Brain microvascular endothelial cell (primary cell): ENCODE measurements at regions not wholly inside any gene's neighbourhood (a gene's known extent, or its start where the extent isn't known, plus 50 kb on each side); places are given as distances from the start of the nearest gene placed in this dataset.
A peak's percentile ranks its signal among the peaks of the same experiment; 100 is the strongest.

Experiments used
- DNase-seq: peaks from one replicate; pipeline ENCODE4 v3.0.0-alpha.2; 2020
- H3K27ac ChIP-seq: fragments of 250-450 bp; sonication (Bioruptor Pico); 2 replicates; pipeline ENCODE4 v1.5.1; 2020; ENCODE audit warnings: mild to moderate bottlenecking, moderate library complexity
- H3K27me3 ChIP-seq: fragments of 250-450 bp; sonication (Bioruptor Pico); replicated peaks from 2 replicates; pipeline ENCODE4 v1.5.1; 2020; ENCODE audit warnings: mild to moderate bottlenecking
- H3K36me3 ChIP-seq: fragments of 250-450 bp; sonication (Bioruptor Pico); replicated peaks from 2 replicates; pipeline ENCODE4 v1.5.1; 2020; ENCODE audit warnings: mild to moderate bottlenecking
- H3K4me3 ChIP-seq: 2 replicates; pipeline ENCODE4 v1.5.1; 2011; ENCODE audit warnings: low read depth, mild to moderate bottlenecking, control low read depth, low read length, moderate library complexity
- CTCF ChIP-seq: IDR thresholded peaks from 2 replicates; pipeline ENCODE4 v1.5.1; 2011; ENCODE audit warnings: low read depth, mild to moderate bottlenecking, moderate library complexity, low read length, control low read depth, inconsistent platforms; ENCODE audit errors: missing control alignments
- in situ Hi-C: cut with HindIII; loops from 2 replicates; pipeline ENCODE4 v1.10.0; 2017; ENCODE audit warnings: low sequenced_read_pairs, low pct_ligation_motif_present

- Histone ChIP-seq H3K27me3 (no peaks in the 10 kb centered on the region), H3K36me3 (no peaks in the 10 kb centered on the region), H3K4me3 (no peak overlapping the region), H3K27ac (no peak overlapping the region)
- TF ChIP-seq CTCF, result no peak
- in situ Hi-C loops, result no loop called here
- DNase-seq, result no peak
These were observed 300.6 kb downstream of the COG6 start for GRCh38 chr13:39956036-39956435.

DNA sequence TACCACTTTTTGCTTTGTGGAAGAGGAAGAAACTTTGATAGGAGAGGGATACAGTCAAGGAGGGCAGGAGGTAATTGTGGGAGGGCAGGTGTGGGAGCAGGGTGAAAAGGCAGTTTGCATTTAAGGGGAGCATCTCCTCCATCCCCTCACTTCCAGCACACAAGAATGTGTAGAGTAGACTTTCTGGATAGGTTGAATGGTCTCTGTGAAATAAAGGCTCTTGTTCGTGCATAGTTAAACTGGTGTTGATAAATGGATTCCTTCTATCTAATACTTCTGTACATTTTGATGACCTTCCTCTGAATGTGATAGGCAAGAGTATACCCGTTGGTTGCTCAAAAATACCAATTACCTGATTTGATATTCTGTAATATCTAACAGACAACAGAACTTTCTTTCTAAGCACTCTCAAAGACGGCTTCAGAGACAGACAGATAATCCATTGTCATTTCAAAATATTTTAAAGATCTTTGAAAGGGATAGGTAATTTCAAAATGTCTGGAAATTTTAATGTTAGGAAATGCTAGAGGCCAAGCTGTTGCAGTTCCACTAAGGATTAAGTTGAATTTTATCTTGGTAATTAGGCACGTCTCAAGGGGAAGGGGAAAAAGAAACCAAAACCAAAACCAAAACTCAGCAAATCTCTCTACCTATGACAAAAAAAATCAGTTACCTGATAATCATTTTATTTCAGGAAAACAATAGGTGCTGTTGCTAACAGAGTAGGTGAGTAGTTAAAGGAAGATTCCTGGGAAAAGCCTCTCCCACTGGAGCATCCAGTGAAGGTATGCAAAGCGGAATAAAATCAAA lies 302.6 kb downstream of the COG6 start:
- no peak for DNase-seq
- TF ChIP-seq CTCF, result no peak
- Histone ChIP-seq H3K36me3 (no peaks in the 10 kb centered on the region), H3K27me3 (no peaks in the 10 kb centered on the region), H3K4me3 (no peak overlapping the region), H3K27ac (no peak overlapping the region)
- in situ Hi-C loops, result no loop called here

DNA sequence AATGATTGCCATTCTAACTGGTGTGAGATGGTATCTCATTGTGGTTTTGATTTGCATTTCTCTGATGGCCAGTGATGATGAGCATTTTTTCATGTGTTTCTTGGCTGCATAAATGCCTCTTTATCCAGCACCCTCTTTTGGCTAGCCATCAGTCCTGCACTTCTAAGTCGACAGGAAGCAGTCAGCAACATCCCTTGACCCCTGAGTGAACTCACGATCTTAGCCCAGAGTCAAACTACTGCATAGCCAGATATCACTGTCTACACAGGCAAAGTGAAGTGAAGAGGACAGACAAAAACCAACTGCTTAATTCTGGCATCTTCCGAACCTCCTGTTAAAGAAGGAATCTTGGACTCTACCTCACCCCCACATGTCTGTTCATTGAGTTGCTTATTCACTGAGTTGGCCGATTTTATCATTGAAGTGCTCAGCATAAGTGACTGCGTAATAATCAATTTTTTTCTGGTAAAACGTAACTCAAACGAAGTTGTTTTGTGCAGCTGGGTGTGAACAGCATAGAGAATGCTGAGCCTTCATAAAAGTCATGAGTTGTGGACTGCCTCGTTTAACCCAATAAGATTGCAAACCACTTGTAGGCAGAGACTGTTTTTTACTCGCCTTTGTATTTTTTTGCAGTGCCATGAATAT lies 304.2 kb downstream of the COG6 start:
- H3K36me3 ChIP-seq, result no peaks in the 10 kb centered on the region
- no peak for TF ChIP-seq CTCF
- in situ Hi-C loops, result no loop called here
- DNase-seq, result peak; percentile 26
- no peak overlapping the region for H3K27ac ChIP-seq
- no peak overlapping the region for H3K4me3 ChIP-seq
- no peaks in the 10 kb centered on the region for H3K27me3 ChIP-seq

GRCh38 chr13:39960191-39960590 lies 304.7 kb downstream of the COG6 start:
- DNase-seq, result no peak
- in situ Hi-C loops, result no loop called here
- TF ChIP-seq CTCF, result no peak
- H3K36me3 ChIP-seq, result no peaks in the 10 kb centered on the region
- no peaks in the 10 kb centered on the region for H3K27me3 ChIP-seq
- H3K4me3 ChIP-seq, result no peak overlapping the region
- no peak overlapping the region for H3K27ac ChIP-seq

- no peak overlapping the region for H3K4me3 ChIP-seq
- TF ChIP-seq CTCF, result no peak
- no peaks in the 10 kb centered on the region for H3K36me3 ChIP-seq
- H3K27ac ChIP-seq, result no peak overlapping the region
- in situ Hi-C loops, result no loop called here
- H3K27me3 ChIP-seq, result no peaks in the 10 kb centered on the region
- DNase-seq, result peak; percentile 9
These were observed 305.6 kb downstream of the COG6 start for GRCh38 chr13:39961036-39961435.
